Peyer's patch (tissue), 4 donors: ENCODE measurements at regions not wholly inside any gene's neighbourhood (a gene's known extent, or its start where the extent isn't known, plus 50 kb on each side); places are given as distances from the start of the nearest gene placed in this dataset.

Experiments used
- POLR2A ChIP-seq, 2 donors: fragments of 450-650 bp; IDR thresholded peaks; one replicate each; pipeline ENCODE4 v1.5.1; 2017; ENCODE audit warnings: antibody characterized with exemption in 2 of 2, mild to moderate bottlenecking in 2 of 2, moderate library complexity in 2 of 2
- TF ChIP-seq, protein P1 (sequence below), 6 experiments: fragments of 450-650 bp in 4 of 6; fragments of 200-600 bp in 2 of 6; sonication (generic) in 1 of 6; IDR thresholded peaks; one replicate each; pipeline ENCODE4 v1.5.1; 2017 to 2019; ENCODE audit warnings: antibody characterized with exemption in 6 of 6, mild to moderate bottlenecking in 3 of 6, moderate library complexity in 1 of 6

DNA sequence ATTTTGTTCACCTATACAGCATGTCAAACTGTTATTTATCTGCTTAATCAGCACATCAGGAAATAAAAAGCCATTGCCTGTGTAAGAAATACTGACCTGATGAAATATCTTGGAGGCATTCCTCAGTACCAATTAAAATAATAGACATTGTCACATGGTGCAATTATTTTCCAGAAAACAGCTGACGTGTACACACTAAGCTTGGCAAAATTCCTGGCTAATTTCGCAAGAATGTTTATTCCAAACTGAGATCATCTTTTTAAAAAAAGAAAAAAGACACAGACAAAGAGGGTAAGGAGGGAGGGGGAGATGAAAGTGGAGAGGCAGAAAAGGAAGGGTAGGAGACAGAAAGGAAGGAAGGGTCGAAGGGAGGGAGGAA, 61.9 kb upstream of the NFKB1 start:
- TF ChIP-seq, protein P1, sequence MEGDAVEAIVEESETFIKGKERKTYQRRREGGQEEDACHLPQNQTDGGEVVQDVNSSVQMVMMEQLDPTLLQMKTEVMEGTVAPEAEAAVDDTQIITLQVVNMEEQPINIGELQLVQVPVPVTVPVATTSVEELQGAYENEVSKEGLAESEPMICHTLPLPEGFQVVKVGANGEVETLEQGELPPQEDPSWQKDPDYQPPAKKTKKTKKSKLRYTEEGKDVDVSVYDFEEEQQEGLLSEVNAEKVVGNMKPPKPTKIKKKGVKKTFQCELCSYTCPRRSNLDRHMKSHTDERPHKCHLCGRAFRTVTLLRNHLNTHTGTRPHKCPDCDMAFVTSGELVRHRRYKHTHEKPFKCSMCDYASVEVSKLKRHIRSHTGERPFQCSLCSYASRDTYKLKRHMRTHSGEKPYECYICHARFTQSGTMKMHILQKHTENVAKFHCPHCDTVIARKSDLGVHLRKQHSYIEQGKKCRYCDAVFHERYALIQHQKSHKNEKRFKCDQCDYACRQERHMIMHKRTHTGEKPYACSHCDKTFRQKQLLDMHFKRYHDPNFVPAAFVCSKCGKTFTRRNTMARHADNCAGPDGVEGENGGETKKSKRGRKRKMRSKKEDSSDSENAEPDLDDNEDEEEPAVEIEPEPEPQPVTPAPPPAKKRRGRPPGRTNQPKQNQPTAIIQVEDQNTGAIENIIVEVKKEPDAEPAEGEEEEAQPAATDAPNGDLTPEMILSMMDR (IDR thresholded peaks at IDR 0.05), result no peak
- TF ChIP-seq POLR2A (IDR thresholded peaks at IDR 0.05), result no peak
